ENCODE measurements at regions not wholly inside any gene's neighbourhood (a gene's known extent, or its start where the extent isn't known, plus 50 kb on each side); places are given as distances from the start of the nearest gene placed in this dataset.

GRCh38 chr18:45207328-45207727 is 407.9 kb upstream of the SLC14A2 start:
- H3K4me3 ChIP-seq, result no peak overlapping the region
- no peaks in the 10 kb centered on the region for H3K79me2 ChIP-seq (ENCODE audit: low read depth)
- H3K4me1 ChIP-seq, result no peaks in the 10 kb centered on the region
- Mint-ChIP-seq H3K9me3 (peaks cover 5% of the 10 kb centered on the region), H3K4me3 (no peak overlapping the region), H3K27me3 (ENCODE audit: insufficient read depth, low read depth) (no peaks in the 10 kb centered on the region), H3K27ac (no peak overlapping the region), H3K36me3 (no peaks in the 10 kb centered on the region), H3K4me1 (peaks cover 14% of the 10 kb centered on the region)
- H3F3A ChIP-seq (ENCODE audit: low read depth), result no peaks in the 10 kb centered on the region
- H4K20me1 ChIP-seq (ENCODE audit: low read depth), result no peaks in the 10 kb centered on the region
- no peak overlapping the region for H2AFZ ChIP-seq (replicated peaks)
- H3K9me3 ChIP-seq (ENCODE audit: low read depth), result no peaks in the 10 kb centered on the region
- no peak overlapping the region for H3K9ac ChIP-seq
- no peaks in the 10 kb centered on the region for H3K27me3 ChIP-seq
- no peak overlapping the region for H3K27ac ChIP-seq
- no peaks in the 10 kb centered on the region for H3K36me3 ChIP-seq
- TF ChIP-seq EZH2 (IDR thresholded peaks at IDR 0.05) (no peak), EZH2phosphoT487 (IDR thresholded peaks at IDR 0.05) (no peak), CTCF (IDR thresholded peaks at IDR 0.05) (no peak)
- no peak overlapping the region for H3K4me2 ChIP-seq
- no peak for DNase-seq (ENCODE audit: low spot score)

- Histone ChIP-seq H3K36me3 (no peaks in the 10 kb centered on the region), H3K9ac (no peak overlapping the region), H3K4me1 (no peaks in the 10 kb centered on the region), H3K27me3 (no peaks in the 10 kb centered on the region), H3K4me2 (no peak overlapping the region), H3K4me3 (no peak overlapping the region), H4K20me1 (ENCODE audit: low read depth) (no peaks in the 10 kb centered on the region), H3F3A (ENCODE audit: low read depth) (no peaks in the 10 kb centered on the region), H2AFZ (replicated peaks) (no peak overlapping the region), H3K9me3 (ENCODE audit: low read depth) (no peaks in the 10 kb centered on the region), H3K27ac (no peak overlapping the region), H3K79me2 (ENCODE audit: low read depth) (no peaks in the 10 kb centered on the region)
- TF ChIP-seq EZH2phosphoT487 (IDR thresholded peaks at IDR 0.05) (no peak), CTCF (IDR thresholded peaks at IDR 0.05) (no peak), EZH2 (IDR thresholded peaks at IDR 0.05) (no peak)
- H3K4me3 Mint-ChIP-seq, result no peak overlapping the region
- no peak for DNase-seq (ENCODE audit: low spot score)
- H3K27ac Mint-ChIP-seq, result no peak overlapping the region
- H3K27me3 Mint-ChIP-seq (ENCODE audit: insufficient read depth, low read depth), result no peaks in the 10 kb centered on the region
- H3K36me3 Mint-ChIP-seq, result no peaks in the 10 kb centered on the region
- peaks cover 9% of the 10 kb centered on the region for H3K4me1 Mint-ChIP-seq
- peaks cover 5% of the 10 kb centered on the region for H3K9me3 Mint-ChIP-seq
Measured at GRCh38 chr18:45208164-45208563, 407.1 kb upstream of the SLC14A2 start.

- H3K4me3 Mint-ChIP-seq, result no peak overlapping the region
- H3K4me1 Mint-ChIP-seq, result peaks cover 8% of the 10 kb centered on the region
- H3K27ac Mint-ChIP-seq, result no peak overlapping the region
- Histone ChIP-seq H3K4me2 (no peak overlapping the region), H3K36me3 (no peaks in the 10 kb centered on the region), H3K27ac (no peak overlapping the region), H3K79me2 (ENCODE audit: low read depth) (no peaks in the 10 kb centered on the region), H3K4me3 (no peak overlapping the region), H3F3A (ENCODE audit: low read depth) (no peaks in the 10 kb centered on the region), H4K20me1 (ENCODE audit: low read depth) (no peaks in the 10 kb centered on the region), H3K9ac (no peak overlapping the region), H3K4me1 (no peaks in the 10 kb centered on the region), H3K27me3 (no peaks in the 10 kb centered on the region), H3K9me3 (ENCODE audit: low read depth) (no peaks in the 10 kb centered on the region), H2AFZ (replicated peaks) (peak overlapping the region; percentile 48)
- no peaks in the 10 kb centered on the region for H3K27me3 Mint-ChIP-seq (ENCODE audit: insufficient read depth, low read depth)
- DNase-seq (ENCODE audit: low spot score), result peak; percentile 86
- H3K9me3 Mint-ChIP-seq, result peaks cover 11% of the 10 kb centered on the region
- no peaks in the 10 kb centered on the region for H3K36me3 Mint-ChIP-seq
- peak; percentile 99 for TF ChIP-seq CTCF (IDR thresholded peaks at IDR 0.05)
- TF ChIP-seq EZH2 (IDR thresholded peaks at IDR 0.05), result no peak
- TF ChIP-seq EZH2phosphoT487 (IDR thresholded peaks at IDR 0.05), result no peak
Measured at GRCh38 chr18:45212181-45213039, 402.9 kb upstream of the SLC14A2 start.
